H9 (cell line): ENCODE measurements at regions not wholly inside any gene's neighbourhood (a gene's known extent, or its start where the extent isn't known, plus 50 kb on each side); places are given as distances from the start of the nearest gene placed in this dataset.

Source experiments
- DNase-seq: peaks from one replicate; pipeline ENCODE4 v3.0.0-alpha.2; 2017
- H2AFZ ChIP-seq: one replicate; pipeline ENCODE4 v1.6.1; 2013; ENCODE audit warnings: mild to moderate bottlenecking, low read length, control low read depth, moderate library complexity
- H2AK5ac ChIP-seq: 2 replicates; pipeline ENCODE4 v1.6.1; 2013; ENCODE audit warnings: low read length, control low read depth, mixed read lengths; ENCODE audit not compliant: insufficient read length
- H2BK120ac ChIP-seq: one replicate; pipeline ENCODE4 v1.6.1; 2013; ENCODE audit warnings: low read depth, mild to moderate bottlenecking, low read length, control low read depth, inconsistent platforms; ENCODE audit not compliant: poor library complexity, severe bottlenecking
- H2BK12ac ChIP-seq: 2 replicates; pipeline ENCODE4 v1.6.1; 2013; ENCODE audit warnings: low read length, control low read depth, mixed read lengths, low read depth; ENCODE audit not compliant: insufficient read length
- H2BK15ac ChIP-seq: 2 replicates; pipeline ENCODE4 v1.6.1; 2013; ENCODE audit warnings: low read depth, low read length, control low read depth
- H2BK20ac ChIP-seq: one replicate; pipeline ENCODE4 v1.6.1; 2013; ENCODE audit warnings: low read depth, mild to moderate bottlenecking, low read length, control low read depth, inconsistent platforms; ENCODE audit not compliant: poor library complexity, severe bottlenecking
- H2BK5ac ChIP-seq: 2 replicates; pipeline ENCODE4 v1.6.1; 2013; ENCODE audit warnings: low read length, control low read depth, mixed read lengths; ENCODE audit not compliant: insufficient read length
- H3K14ac ChIP-seq: 2 replicates; pipeline ENCODE4 v1.6.1; 2013; ENCODE audit warnings: low read length, control low read depth; ENCODE audit not compliant: insufficient read depth
- H3K18ac ChIP-seq: 2 replicates; pipeline ENCODE4 v1.6.1; 2013; ENCODE audit warnings: low read depth, mild to moderate bottlenecking, mixed read lengths, low read length, control low read depth; ENCODE audit not compliant: insufficient read length
- H3K23ac ChIP-seq: 2 replicates; pipeline ENCODE4 v1.6.1; 2013; ENCODE audit warnings: low read length, control low read depth, mixed read lengths, low read depth; ENCODE audit not compliant: insufficient read length
- H3K23me2 ChIP-seq: 2 replicates; pipeline ENCODE4 v1.6.1; 2013; ENCODE audit warnings: low read depth, mild to moderate bottlenecking, mixed read lengths, low read length, control low read depth; ENCODE audit not compliant: insufficient read length, poor library complexity, severe bottlenecking
- H3K27ac ChIP-seq: 2 replicates; pipeline ENCODE4 v1.5.1; 2013; ENCODE audit warnings: low read length, control low read depth, mixed read lengths, low read depth; ENCODE audit not compliant: insufficient read length
- H3K27me3 ChIP-seq: 2 replicates; pipeline ENCODE4 v1.6.1; 2013; ENCODE audit warnings: low read length, control low read depth, inconsistent platforms; ENCODE audit not compliant: insufficient read depth
- H3K4ac ChIP-seq: 2 replicates; pipeline ENCODE4 v1.6.1; 2013; ENCODE audit warnings: low read depth, mild to moderate bottlenecking, control low read depth, inconsistent platforms, low read length, moderate library complexity
- H3K4me1 ChIP-seq: 2 replicates; pipeline ENCODE4 v1.6.1; 2013; ENCODE audit warnings: low read length, control low read depth, inconsistent platforms; ENCODE audit not compliant: insufficient read depth
- H3K4me2 ChIP-seq: 2 replicates; pipeline ENCODE4 v1.6.1; 2013; ENCODE audit warnings: low read length, control low read depth, mixed read lengths; ENCODE audit not compliant: insufficient read length, insufficient read depth
- H3K56ac ChIP-seq: 2 replicates; pipeline ENCODE4 v1.6.1; 2013; ENCODE audit warnings: low read depth, mild to moderate bottlenecking, mixed read lengths, low read length, control low read depth; ENCODE audit not compliant: insufficient read length
- H3K79me1 ChIP-seq: 2 replicates; pipeline ENCODE4 v1.6.1; 2013; ENCODE audit warnings: low read depth, mild to moderate bottlenecking, moderate library complexity, low read length, control low read depth, inconsistent platforms; ENCODE audit not compliant: insufficient read depth, poor library complexity, severe bottlenecking
- H3K79me2 ChIP-seq: 2 replicates; pipeline ENCODE4 v1.6.1; 2013; ENCODE audit warnings: low read length, control low read depth, inconsistent platforms; ENCODE audit not compliant: insufficient read depth
- H3K9ac ChIP-seq: 2 replicates; pipeline ENCODE4 v1.6.1; 2013; ENCODE audit warnings: low read length, control low read depth, mixed read lengths; ENCODE audit not compliant: insufficient read length; ENCODE audit errors: extremely low read depth
- H3K9me3 ChIP-seq: one replicate; pipeline ENCODE4 v1.6.1; 2013; ENCODE audit warnings: low read depth, low read length, inconsistent platforms; ENCODE audit not compliant: control insufficient read depth
- H3T11ph ChIP-seq: one replicate; pipeline ENCODE4 v1.6.1; 2013; ENCODE audit warnings: mild to moderate bottlenecking, low read length, control low read depth, inconsistent platforms
- H4K20me1 ChIP-seq: one replicate; pipeline ENCODE4 v1.6.1; 2013; ENCODE audit not compliant: control insufficient read depth, insufficient read length, insufficient read depth
- H4K5ac ChIP-seq: 2 replicates; pipeline ENCODE4 v1.6.1; 2013; ENCODE audit warnings: low read depth, mild to moderate bottlenecking, mixed read lengths, low read length, control low read depth; ENCODE audit not compliant: insufficient read length
- H4K8ac ChIP-seq: replicated peaks from 2 replicates; pipeline ENCODE4 v1.6.1; 2013; ENCODE audit warnings: low read length, control low read depth, mixed read lengths, low read depth; ENCODE audit not compliant: insufficient read length
- H4K91ac ChIP-seq: 2 replicates; pipeline ENCODE4 v1.6.1; 2013; ENCODE audit warnings: low read depth, mild to moderate bottlenecking, moderate library complexity, mixed read lengths, low read length, control low read depth; ENCODE audit not compliant: insufficient read length
- H3K27ac Mint-ChIP-seq, 3 experiments: 2 replicates in 2 of 3; 3 replicates in 1 of 3; pipeline ENCODE4 v1.8.0; 2020 to 2021; ENCODE audit warnings: mixed read lengths in 3 of 3, mild to moderate bottlenecking in 1 of 3, moderate library complexity in 1 of 3
- H3K27me3 Mint-ChIP-seq: 2 replicates; pipeline ENCODE4 v1.8.0; 2021; ENCODE audit warnings: low read depth, mild to moderate bottlenecking, moderate library complexity, mixed read lengths
- H3K36me3 Mint-ChIP-seq, 3 experiments: 2 replicates in 2 of 3; 3 replicates in 1 of 3; pipeline ENCODE4 v1.8.0; 2020 to 2021; ENCODE audit warnings: low read depth in 3 of 3, mixed read lengths in 3 of 3; ENCODE audit not compliant: insufficient read depth in 1 of 3
- H3K4me1 Mint-ChIP-seq, 2 experiments: 2 replicates each; pipeline ENCODE4 v1.8.0; 2020; ENCODE audit warnings: mixed read lengths in 2 of 2
- H3K4me3 Mint-ChIP-seq, 2 experiments: 2 replicates in 1 of 2; 3 replicates in 1 of 2; pipeline ENCODE4 v1.8.0; 2020 to 2021; ENCODE audit warnings: mild to moderate bottlenecking in 2 of 2, mixed read lengths in 2 of 2, moderate library complexity in 1 of 2
- H3K9me3 Mint-ChIP-seq, 2 experiments: 2 replicates in 1 of 2; 3 replicates in 1 of 2; pipeline ENCODE4 v1.8.0; 2020; ENCODE audit warnings: mild to moderate bottlenecking in 2 of 2, mixed read lengths in 2 of 2, moderate library complexity in 1 of 2
- WGBS: extraction: QIAGEN DNeasy Blood & Tissue Kit; methylation state at CpG from one replicate; pipeline ENCODE4 v1.1.7; 2013; ENCODE audit warnings: missing lambda C conversion rate, low lambda C conversion rate, mixed read lengths; ENCODE audit not compliant: insufficient read length; ENCODE audit errors: extremely low coverage; 5-methylcytosine and 5-hydroxymethylcytosine counted together
- TF ChIP-seq, protein P1 (sequence below): fragments of 200-600 bp; sonication (generic); conservative IDR thresholded peaks from 3 replicates; pipeline ENCODE4 v1.8.0; 2021; ENCODE audit warnings: antibody characterized with exemption, mild to moderate bottlenecking

DNA sequence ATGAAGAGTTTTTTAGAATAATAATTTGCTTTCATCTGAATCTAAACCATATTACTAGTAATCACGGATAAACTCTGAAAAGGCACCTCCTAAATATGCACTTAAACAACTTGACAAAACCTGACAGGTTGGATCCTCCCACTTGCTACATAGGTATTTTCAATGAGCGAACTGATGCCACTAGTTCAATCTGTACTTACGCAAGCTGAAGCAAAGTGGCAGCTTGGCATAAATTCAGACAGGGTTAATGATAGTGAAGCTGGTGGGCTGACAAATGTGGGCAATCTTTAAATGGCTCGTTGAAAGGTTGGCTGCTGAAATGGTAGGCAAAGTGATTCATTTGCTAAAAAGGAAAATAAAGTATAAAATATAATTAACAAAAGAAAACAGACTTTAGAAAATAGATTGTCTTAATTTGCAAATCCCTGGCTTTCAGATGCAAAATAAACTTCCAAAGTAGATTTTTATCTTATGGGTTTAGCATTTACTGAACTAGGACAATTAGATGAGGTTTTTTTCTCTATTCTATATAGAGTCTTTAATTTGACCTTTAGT lies 1713.5 kb upstream of the SLC39A10 start:
- no peak overlapping the region for H3K27ac ChIP-seq
- Mint-ChIP-seq H3K4me1 (peaks cover 3 to 9% of the 10 kb centered on the region in 2 experiments), H3K27ac (no peak overlapping the region; a peak in 1 of 7 replicates), H3K9me3 (no peaks in the 10 kb centered on the region), H3K27me3 (no peaks in the 10 kb centered on the region), H3K36me3 (no peaks in the 10 kb centered on the region), H3K4me3 (no peak overlapping the region)
- H4K5ac ChIP-seq, result no peak overlapping the region
- H2BK5ac ChIP-seq, result no peak overlapping the region
- no peak overlapping the region for H4K8ac ChIP-seq
- H3K4me2 ChIP-seq, result no peak overlapping the region
- no peaks in the 10 kb centered on the region for H3K9me3 ChIP-seq
- no peak overlapping the region for H3K14ac ChIP-seq
- no peaks in the 10 kb centered on the region for H3K79me1 ChIP-seq
- H2BK120ac ChIP-seq, result no peak overlapping the region
- no peak overlapping the region for H3K4ac ChIP-seq
- no peak overlapping the region for H3K56ac ChIP-seq
- H3K18ac ChIP-seq, result no peak overlapping the region
- H3K79me2 ChIP-seq, result no peaks in the 10 kb centered on the region
- no peak overlapping the region for H2BK12ac ChIP-seq
- no peak overlapping the region for H2AFZ ChIP-seq
- no peak overlapping the region for H2BK15ac ChIP-seq
- no peak overlapping the region for H4K91ac ChIP-seq
- no peak overlapping the region for H3K9ac ChIP-seq
- no peak overlapping the region for H3T11ph ChIP-seq
- DNase-seq, result no peak
- no peak overlapping the region for H2BK20ac ChIP-seq
- H3K27me3 ChIP-seq, result no peaks in the 10 kb centered on the region
- no peaks in the 10 kb centered on the region; the same call in 1 of the 2 replicates for H3K4me1 ChIP-seq
- no peaks in the 10 kb centered on the region for H4K20me1 ChIP-seq
- TF ChIP-seq, protein P1, sequence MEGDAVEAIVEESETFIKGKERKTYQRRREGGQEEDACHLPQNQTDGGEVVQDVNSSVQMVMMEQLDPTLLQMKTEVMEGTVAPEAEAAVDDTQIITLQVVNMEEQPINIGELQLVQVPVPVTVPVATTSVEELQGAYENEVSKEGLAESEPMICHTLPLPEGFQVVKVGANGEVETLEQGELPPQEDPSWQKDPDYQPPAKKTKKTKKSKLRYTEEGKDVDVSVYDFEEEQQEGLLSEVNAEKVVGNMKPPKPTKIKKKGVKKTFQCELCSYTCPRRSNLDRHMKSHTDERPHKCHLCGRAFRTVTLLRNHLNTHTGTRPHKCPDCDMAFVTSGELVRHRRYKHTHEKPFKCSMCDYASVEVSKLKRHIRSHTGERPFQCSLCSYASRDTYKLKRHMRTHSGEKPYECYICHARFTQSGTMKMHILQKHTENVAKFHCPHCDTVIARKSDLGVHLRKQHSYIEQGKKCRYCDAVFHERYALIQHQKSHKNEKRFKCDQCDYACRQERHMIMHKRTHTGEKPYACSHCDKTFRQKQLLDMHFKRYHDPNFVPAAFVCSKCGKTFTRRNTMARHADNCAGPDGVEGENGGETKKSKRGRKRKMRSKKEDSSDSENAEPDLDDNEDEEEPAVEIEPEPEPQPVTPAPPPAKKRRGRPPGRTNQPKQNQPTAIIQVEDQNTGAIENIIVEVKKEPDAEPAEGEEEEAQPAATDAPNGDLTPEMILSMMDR, result no peak
- H2AK5ac ChIP-seq, result no peak overlapping the region
- no CpG with 5 or more reads among the region's 4 CpGs for WGBS
- H3K23ac ChIP-seq, result no peak overlapping the region
- no peaks in the 10 kb centered on the region for H3K23me2 ChIP-seq
